Colon (tissue), 2 donors: ENCODE measurements at regions not wholly inside any gene's neighbourhood (a gene's known extent, or its start where the extent isn't known, plus 50 kb on each side); places are given as distances from the start of the nearest gene placed in this dataset.
"Not testable (repeated sequence)": the region's sequence is repeated elsewhere in the genome, so short reads cannot be mapped to it uniquely, and the experiment has no call there.

Experiments
- FAIRE-seq: peaks from 2 replicates; lab custom pipeline; 2012; peaks lifted over from hg19 to GRCh38; lab: Jason Lieb, UNC
- donor health status: control.
- donor health status: control.

DNA sequence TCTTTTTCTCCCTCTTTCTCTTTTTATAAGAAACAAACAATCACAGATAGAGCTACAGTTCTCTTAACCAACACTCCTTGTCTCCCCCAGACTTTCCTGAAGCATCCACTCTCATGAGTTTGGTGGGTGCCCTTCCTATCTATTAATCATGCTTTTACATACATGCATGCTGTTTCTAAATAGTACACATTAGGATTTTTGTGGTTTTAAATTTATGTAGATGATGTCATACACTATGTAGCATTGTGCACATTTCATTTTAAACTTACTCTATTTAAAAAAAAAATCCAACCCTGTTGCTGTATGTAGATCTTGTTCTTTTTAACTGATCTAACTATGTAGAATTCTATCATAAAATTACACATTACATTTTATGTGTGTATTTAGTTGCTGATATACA lies 104.3 kb upstream of the MRPS22 start:
- no peak for FAIRE-seq

DNA sequence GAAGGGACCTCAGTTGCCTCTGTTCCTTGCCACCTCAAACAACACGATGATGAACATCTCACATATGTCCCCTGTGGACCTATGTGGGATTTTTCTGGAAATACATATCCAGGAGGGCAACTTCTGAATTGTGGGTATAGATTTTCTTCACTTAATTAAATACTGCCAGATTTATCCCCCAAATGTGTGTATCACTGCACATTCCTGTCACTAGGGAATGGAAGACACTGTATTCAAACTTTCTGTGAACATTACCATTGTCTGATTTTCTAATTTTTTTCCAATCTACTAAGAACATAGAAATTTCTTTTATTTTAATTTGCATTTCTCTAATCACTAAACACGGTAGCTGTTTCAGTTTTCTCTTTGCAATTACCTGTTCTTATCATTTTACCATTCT lies 102.0 kb upstream of the MRPS22 start:
- FAIRE-seq, result no peak

DNA sequence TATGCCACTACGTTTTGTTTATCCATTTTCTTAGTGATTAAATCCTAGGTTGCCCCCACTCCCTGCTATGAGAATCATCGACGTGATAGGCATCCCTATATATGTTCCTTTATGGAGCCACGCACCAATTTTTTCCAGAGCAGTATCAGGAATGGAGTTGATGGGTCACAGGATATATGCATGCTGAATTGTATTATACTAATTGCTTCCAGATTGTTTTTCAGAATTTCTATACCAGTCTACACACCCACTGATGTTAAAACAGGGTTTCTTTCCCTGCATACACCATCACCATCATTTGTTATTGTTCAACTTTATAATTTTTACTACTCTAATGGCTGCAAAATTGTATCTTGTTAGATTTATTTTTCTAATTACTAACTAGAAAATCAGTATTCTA lies 100.1 kb upstream of the MRPS22 start:
- no peak for FAIRE-seq

DNA sequence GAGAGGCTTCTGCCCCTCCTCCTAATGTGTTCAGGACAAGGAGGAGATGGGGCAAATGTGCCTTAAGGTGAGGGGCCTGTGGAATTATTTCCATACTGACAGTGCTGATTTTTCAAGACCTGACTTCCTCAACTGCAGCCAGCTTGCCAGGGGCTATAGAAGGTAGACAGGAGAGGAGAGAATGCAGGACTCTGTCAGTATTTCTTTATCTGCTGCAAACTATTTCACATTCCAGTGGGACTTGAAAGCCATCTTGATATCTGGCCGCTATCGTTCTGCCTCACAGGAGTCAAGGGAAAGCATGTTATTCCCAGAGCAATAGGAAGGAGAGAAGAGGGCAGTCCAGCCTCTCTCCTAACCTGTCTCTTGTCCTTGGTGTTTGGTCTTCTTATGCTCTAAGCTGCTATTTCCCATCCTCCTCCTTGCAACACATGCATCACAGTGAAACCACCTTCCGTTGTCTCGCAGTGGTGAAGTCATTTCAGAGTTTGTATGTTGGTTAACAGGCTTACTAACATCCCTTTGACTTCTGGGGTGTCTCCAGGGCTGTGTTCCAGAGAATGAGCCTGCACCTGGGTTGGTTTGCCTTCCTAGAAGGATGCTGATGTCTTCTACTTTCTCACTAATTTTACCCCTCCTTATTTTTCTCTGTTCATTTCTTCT lies 95.1 kb upstream of the MRPS22 start:
- FAIRE-seq, result no peak

DNA sequence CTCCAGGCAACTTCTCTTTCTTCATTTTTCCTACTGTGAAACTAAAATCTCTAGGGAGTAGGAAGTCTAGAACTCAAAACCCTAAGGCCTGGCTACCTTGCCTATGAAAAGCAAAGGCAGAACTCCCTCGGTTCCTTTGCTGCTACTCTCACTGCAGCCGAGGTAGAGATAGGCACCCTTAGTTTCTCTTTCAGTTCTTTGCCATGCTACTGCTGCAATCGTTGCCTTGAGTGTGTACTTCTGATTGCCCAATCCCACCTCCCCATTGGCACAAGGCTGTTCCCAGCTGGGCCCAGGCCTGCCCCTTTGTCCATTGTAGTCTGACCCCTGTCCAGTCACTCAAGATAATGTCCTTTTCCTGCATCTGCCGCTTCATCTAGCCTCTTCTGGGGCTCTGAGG lies 92.3 kb upstream of the MRPS22 start:
- FAIRE-seq, result no peak

DNA sequence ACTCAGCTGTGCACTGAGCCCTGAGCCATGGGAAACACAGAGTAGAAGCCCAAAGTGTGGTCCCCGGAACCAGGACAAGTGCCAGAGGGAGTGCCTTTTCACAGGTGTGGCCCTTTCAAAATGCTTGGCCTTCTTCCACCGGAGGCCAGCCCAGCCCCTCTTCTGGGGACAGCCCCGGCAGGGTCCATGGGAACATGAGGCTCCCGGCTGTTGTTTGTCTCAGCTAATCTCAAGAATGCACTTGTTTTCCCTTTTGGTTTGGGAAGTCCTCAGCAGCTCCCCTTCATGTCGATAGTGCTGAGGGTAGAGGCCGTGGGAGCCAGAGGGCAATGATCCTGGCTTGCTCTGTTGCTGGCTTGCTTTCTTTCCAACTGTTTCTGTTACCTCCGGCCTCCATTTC lies 91.1 kb upstream of the MRPS22 start:
- FAIRE-seq, result no peak

DNA sequence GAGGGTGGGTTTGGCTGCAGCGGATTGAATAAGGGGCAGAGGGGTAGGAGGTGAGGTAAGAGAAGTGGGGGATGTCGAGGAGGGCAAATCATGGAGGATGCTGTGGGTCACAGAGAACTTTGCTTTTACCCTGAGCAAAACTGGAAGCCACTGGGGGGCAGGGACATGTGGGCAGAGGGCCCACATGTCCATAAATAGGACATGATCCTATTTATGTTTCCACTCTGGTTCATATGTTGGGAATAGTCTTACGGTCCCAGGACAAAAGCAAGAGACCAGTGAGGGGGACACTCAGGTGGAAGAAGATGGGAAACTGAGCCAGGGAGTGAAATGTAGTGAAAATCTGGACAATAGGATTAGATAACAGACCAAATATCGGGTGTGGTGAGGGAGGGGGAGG lies 85.5 kb upstream of the MRPS22 start:
- FAIRE-seq, result no peak

DNA sequence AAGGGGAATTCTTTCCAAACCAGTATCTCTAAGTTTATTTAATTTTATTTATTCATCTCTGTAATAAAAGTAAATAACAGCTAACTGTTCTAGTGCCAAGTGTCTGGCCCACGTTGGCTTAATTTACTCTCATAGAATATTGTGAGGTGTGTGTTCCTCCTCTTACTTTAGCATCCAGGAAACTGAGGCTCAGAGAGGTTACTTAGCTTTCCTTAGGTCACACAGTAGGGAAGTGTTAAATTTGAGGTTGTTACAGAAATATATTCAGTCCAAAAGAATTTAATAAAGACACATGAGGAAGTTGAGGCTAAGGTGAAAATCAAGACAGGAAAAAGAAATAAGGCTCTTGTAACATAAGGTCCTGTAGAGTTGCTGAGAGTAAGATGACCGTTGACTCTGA lies 84.4 kb upstream of the MRPS22 start:
- FAIRE-seq, result no peak

DNA sequence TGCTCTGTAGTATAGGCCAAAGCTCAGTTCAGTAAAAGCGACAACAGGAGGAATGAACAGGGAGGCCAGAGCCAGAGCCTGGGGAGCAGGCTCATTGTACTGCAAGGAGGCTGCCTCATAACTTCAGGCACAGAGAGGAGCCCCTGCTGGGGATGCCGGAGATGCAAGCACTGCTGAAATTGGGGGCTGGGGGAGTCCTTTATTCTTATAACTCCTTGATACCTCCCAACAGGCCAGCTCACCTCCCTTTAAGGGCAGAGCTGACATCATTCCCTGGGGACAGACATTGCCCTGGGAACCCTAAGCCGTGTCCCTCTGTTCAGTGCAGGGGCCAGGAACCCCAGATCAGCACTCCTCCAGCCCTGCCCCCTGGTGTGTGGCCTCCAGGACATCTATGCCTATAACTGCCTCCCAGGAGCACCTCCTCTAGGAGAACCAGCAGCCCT lies 83.8 kb upstream of the MRPS22 start:
- no peak for FAIRE-seq

DNA sequence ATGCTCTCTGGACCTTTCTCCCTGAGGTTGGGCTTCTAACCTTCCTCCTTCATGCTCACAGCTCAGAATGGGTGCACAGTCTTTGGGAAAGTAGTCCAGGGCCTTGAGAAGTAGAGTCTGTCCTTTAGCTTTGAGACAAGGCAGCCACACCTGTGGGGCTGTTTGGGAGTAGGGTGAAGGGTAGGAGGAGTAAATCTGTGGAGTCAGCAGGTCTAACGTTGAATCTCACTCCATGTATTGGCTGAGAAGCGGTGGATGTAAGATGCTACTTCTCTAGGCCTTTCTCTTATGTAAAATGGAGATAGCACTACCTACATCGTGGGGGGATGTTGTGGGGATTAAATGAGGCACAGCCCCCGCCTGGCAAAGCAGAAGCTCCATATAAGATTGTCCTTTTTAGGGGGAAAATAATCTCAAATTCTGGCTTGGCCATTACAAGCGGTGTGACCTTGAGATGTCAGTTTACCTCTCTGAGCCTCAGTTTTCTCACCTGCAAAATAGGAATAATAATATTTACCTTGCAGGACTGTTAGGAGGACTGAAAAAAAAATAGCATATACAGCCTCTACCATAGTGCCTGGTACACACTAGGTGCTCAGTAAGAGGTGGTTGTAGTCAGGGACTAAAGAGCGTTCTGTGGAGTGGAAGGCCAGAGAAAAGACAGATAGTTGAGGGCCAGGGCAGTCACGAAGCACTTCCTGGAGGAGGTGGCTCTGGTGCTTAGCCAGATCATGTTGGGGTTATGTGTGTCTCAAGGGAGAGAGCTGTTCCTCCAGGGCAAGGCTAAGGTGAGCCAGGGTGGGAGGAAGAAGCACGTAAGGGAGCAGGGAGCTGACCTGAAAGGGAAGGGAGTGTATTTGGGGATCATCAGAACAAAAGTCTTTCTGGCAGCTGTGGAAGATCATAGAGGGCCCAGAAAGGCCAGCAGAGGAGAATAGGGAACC lies 82.8 kb upstream of the MRPS22 start:
- FAIRE-seq, result no peak

DNA sequence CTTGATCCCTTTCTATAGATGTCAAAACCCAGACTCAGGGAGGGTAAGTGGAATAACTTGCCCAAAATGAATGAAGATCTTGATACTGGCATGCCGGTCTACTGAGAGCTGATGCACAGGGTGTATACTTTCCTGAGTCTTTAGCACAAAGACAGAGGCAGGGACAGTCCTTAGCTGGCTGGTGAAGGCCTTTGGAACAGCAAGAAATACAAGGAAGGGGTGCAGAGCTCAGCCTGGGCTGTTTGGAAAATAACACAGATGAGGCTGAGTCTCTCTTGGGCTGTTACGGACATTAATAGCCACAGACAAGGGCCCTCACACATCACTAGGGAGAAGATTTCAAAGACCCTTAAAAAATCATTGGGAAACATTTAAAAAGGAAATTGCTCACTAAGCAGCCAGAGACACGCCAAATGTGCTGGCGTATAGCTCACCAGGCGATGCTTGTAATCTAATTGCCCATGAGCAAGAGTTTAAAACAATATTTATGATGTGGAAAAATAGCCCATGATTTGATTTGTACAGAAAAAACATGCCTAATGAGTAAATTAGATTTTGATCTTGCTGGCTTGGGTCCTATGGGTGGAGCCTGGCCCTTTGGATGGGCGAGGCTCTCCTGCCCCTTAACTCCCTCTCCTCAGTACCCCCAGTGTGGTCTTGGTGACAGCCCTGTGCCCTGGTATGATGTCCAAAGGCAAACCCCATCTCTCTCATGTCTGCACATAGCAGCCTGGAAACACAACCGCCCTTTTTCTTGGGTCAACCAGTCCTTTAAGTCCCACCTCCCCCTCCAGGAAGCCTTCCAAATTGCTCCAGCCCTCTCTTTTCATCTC lies 81.8 kb upstream of the MRPS22 start:
- FAIRE-seq, result no peak

DNA sequence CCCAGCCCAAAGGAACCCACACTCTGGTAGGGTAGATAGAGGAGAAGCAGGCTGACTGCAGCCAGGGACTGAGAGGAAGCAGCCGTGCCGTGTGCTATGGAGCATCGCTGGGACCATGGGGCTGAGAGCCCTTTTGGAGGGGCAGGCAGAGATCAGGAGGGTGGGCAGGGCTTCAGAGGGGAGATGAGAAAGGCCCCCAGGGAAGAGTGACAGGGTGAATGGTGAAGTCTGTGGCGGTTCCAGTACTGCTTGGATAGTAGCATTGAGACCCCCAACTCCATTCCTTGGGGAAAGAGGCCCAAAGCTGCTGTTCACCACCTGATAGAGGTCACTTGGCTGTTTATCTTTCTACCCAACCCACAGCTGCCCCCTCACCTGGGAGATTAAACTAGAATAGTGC lies 80.0 kb upstream of the MRPS22 start:
- FAIRE-seq, result no peak

DNA sequence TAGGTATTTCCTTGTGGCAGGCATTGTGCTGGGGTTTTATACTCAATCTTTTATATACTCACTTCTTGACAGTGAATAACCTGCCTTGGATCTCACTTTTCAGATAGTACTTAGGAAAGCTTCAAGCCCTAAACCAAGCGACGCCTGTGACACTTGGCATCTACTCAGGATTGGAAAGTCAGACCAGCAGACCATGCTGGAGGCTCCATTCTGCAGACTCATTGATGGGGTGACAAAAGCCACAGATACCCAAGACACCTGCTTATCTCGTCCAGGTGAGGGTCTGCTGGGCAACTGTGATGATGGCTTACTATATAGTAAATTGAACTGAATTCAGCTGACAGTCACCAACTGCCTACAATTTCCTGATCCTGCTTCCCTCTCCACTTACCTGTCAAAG lies 79.4 kb upstream of the MRPS22 start:
- FAIRE-seq, result no peak

DNA sequence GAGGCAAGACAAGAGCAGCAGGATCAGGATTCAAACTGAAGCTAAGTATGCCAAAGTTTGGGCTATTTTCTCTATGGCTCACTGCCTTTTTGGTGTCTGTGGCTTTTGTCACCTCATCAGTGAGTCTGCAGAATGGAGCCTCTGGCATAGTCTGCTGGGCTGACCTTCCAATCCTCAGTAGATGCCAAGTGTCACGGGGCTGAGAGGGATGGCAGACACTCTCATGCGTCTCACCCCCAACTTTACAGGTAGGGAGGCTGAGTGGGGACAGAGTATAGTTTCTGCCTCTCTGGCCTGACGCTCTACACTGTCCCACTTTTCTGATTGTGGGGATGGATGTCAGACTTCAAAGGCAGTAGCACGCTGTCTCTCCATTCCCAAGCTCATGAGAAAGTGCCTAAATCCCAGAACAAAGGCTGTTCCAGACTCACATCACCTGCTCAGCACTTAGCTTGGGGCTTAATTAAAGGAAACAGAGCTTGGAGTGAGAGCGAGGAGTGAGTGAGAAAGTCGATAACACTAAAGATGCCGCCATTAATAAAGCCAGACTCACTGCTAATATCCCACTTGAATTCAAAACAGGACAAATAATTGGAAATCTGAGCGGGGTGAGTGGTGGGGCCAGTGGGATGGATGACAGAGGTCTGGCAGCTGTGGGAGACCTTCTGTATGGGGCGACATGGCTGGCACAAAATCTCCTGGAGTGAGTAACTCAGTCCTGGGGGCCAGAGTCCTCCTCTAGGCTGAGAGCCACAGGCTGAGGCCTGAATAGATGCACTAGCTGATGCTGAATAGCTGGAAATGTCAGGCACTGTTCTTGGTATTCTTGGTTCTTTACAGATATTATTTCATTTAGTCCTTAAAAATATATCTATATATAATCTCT lies 78.4 kb upstream of the MRPS22 start:
- no peak for FAIRE-seq

DNA sequence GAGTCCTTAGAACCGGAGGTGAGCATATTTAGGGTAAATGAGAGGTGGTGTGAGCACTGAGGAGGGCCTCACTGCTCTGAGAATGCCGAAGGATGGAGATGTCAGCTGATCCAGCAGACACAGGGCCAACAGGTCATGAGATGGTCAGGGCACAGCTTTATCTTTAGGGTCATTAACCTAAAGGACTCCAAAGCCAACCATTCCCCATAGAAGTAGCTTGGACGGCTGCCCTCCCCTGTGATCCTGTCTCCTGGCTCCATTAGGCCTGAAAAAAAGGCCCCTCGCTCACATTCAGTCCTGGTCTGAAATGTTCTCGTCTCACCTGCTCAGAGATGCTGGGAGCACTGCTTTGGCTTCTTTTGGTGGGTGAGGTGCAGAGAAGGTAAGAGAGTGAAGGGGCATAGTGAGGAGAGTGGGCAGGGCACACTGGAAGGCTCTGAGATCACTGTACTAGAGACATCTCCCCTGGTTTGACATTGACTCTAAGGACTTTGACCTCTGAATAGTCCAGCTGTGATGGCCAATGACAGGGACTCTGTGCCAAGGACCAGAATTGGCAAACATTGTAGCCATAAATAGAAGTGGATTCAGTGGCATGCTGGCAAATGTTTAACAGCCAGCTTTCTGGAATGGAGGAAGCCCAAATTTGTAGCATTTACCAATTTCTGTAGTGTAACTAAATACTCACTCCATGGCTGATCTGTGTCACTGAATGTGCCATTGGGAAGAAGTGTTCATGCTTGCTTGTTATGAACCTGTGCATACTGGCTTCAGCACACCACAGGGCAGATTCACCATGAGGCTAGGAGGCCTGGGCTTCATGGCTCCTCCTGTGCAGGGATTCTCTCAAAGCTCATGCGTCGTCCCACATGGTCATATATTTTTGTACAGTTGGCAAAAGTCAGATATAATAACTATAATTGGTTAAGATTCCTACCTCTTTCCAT lies 76.2 kb upstream of the MRPS22 start:
- no peak for FAIRE-seq

DNA sequence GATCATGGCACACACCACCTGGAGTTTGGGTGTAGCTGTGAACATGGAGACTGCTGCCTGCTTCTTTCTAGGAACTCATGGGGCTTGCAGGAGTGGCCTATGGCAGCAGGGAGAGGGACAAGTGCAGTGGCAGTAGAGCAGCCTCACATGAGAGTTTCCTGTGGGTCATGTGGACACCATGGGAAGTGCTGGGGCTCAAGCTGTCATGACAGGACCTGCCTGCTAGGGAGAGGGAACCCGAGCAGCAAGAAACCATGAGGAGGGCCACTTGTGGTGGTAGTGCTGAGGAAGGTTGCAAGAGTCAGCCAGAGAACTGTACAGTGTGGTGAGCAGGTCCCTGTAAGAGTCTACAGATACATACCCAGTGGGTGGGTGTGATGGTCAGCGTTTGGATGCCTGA lies 73.8 kb upstream of the MRPS22 start:
- no peak for FAIRE-seq

DNA sequence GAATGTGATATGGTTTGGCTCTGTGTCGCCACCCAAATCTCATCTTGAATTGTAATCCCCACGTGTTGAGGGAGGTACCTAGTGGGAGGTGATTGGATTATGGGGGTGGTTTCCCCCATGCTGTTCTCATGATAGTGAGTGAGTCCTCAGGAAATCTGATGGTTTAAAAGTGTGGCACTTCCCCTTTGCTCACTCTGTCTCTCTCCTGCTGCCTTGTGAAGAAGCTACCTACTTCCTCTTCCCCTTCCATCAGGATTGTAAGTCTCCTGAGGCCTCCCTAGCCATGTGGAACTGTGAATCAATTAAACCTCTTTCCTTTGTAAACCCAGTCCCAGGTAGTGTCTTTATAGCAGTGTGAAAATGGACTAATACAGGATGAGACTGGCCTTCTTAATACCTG lies 73.2 kb upstream of the MRPS22 start:
- not testable (repeated sequence) for FAIRE-seq

DNA sequence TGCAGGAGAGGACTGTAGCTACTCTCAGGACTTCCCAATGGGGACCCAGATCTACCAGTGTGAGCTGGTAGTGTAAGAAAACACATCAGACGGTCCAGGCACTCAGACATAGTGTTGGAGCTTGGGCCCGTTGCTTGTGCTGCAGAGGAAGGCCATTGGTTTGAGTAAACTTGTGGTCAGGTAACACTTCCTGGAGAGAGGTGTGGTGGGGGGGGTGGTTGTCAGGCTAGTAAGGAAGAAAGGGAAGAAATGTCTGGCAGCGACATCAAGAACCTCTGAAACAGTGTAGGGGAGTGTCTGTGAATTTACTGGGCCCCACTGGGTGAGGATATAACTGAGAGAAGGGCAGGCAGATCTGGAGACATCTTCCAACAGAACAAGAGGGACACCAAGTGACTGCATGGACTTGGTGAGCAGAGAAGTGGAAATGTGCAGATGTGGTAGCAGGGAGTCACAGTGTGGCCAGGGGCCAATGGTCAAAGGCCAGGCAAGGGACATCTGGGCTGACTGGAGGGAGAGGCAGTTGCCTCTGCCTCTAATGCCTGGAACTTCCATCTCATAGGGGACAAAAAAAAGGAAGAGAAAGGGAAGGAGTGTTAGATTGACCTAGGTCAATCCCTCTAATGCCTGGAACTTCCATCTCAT lies 63.7 kb upstream of the MRPS22 start:
- FAIRE-seq, result no peak

DNA sequence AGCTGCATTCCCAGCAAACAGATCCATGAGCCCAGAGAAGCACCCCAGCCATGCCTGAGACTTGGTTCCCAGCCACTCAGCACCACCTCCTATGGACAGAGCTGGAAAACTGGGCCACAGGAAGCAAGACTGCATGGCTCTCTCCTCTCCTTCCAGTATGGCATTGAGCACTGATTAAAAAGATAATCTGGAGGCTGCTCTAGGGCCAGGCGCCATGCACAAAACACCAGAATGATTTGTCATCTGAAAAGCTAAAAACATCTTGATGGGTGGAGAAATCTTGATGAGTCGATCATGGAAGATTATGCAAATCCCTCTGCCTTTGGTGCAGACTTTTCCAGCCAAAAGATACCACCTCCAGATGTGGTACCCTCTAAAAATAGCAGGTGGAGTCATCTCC lies 62.7 kb upstream of the MRPS22 start:
- FAIRE-seq, result no peak
